Globus pallidus (tissue), 1 donor: ENCODE measurements at regions not wholly inside any gene's neighbourhood (a gene's known extent, or its start where the extent isn't known, plus 50 kb on each side); places are given as distances from the start of the nearest gene placed in this dataset.

Source experiments
- DNase-seq: peaks from one replicate; pipeline ENCODE4 v3.0.0-alpha.2; 2015; ENCODE audit warnings: low spot score

DNA sequence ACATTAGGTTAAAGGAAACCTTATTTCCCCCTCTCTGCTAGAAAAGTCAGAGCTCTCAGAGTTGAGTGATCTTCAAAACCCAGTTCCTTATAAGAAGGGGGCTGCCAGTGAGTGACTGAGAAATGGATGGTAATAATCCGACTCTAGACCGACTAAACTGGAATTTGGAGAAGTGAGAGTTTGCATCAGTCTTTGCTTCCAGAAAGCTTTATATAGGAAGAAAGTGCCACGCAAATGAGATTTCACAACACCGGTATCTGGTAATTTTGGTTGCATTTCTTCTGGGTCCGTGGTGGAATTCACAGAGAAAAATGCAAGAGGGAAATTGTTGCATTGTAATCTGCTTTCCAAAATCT is 271.4 kb downstream of the MAF start:
- DNase-seq, result peak; percentile 63

DNA sequence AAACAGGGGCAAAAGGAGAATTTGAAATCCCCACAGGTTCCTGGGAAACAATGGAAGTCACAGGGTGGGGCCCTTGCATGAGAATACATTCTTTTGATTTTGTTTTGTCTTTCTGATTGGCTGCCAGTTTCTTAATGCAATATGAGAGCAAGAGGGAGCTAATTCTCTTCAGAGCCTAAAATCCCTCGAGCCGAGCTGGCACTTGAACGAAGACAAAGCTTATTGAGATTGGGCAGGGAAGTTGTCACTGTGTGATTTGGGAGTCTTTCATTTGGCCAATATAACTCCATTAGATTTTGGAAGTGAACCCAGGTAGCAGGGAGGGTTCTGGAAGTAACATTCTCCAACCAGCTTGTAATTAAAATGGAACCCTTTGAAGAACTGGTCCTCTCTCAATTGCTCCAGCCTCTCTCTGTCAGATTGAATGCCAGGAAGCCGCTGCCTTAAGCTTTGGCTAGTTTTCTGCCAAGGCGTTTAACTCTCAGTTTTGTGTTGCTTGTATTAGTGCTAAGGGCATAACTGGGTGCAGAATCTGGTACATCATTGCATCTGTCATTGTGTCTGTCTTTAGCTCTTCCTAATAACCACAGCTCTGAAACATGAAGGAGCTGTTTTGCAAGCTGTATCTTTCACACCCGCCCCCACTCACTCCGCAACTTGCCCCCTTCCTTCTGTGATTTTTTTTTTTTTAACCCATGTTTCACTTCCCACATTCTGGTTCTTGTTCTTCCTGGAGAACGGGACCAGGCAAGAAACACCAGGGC is 272.0 kb downstream of the MAF start:
- DNase-seq, result peak; percentile 20

DNA sequence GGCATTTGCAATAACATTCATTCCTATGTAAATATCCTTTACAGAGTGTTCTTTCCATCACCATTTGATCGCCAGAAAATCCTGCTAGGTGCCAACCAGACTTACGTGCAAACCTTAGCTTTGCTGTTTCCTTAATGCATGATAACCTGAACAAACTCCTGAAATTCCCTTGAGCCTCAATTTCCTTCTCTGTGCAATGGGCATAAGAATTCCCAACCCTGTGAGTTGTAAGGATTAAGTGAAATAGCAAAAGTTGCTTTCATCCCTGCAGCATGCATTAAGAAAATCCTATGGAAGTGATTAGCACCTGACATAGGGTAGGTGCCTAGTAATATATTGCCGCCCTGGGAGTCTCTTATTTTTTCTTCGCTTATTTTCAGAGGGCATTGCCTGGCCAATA is 272.7 kb downstream of the MAF start:
- DNase-seq, result no peak

DNA sequence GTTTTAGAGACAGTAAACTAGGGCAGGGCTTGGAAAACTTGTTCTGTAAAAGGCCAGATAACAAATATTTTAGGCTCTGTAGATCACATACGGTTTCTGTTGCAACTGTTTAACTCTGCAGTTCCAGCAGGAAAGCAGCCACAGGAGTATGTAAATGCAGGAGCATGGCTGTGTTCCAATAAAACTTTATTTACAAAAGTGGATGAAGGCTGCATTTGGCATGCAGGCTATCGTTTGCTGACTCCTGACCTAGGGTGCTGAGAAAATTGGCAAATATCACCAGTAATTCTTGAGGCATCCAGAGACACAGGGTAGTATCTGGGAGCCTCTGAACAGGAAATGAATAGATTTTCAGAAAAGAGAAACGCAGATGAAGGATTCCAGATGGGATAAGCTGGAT is 274.0 kb downstream of the MAF start:
- DNase-seq, result no peak

DNA sequence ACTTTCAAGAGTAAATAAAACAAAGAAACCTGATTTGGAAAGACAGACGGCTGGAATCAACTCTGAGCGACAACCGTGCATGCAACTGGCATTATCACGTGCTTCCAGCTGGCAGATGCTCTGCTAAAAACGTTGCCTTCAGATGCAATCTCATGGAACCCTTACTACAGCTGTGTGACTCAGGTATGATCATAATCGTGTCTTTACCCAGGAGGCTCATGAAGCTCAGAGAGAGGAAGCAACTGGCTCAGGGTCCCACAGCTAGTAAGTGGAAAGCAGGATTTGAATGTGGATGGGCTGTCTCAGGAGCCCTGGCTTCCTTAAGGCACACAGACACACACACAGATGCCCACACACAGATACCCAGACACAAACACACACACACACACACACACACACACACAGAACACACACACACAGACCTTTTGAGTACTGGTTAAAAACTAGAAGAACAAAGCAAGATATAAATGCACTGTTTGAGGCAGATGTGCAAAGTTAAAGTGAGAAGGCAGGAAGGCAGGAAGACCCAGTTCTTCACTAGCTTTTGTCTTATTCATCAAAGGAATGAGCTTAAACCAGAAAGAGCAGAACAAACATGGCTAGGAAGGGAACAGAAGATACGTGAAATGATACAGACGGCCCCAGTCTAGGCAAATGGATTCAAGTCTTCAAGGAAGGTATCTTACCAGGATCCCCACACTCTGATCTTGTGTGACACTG is 275.2 kb downstream of the MAF start:
- no peak for DNase-seq

DNA sequence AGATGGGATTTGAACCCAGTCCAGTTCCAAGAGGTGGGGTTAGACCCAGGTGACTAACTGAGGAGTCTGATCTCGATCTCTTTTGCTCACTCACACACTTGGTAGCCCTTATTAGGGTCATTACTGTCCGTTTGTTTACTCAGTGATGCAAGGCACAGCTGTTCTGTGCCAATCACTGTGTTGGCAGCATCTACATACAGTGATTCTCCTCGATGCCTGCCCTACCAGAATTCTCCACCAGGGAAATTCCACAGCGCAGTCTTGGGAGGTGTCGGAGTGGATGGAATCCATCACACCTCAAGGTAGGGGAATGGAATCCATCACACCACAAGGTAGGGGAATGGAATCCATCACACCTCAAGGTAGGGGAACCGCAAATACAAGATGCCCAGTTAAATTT is 279.6 kb downstream of the MAF start:
- DNase-seq, result no peak

DNA sequence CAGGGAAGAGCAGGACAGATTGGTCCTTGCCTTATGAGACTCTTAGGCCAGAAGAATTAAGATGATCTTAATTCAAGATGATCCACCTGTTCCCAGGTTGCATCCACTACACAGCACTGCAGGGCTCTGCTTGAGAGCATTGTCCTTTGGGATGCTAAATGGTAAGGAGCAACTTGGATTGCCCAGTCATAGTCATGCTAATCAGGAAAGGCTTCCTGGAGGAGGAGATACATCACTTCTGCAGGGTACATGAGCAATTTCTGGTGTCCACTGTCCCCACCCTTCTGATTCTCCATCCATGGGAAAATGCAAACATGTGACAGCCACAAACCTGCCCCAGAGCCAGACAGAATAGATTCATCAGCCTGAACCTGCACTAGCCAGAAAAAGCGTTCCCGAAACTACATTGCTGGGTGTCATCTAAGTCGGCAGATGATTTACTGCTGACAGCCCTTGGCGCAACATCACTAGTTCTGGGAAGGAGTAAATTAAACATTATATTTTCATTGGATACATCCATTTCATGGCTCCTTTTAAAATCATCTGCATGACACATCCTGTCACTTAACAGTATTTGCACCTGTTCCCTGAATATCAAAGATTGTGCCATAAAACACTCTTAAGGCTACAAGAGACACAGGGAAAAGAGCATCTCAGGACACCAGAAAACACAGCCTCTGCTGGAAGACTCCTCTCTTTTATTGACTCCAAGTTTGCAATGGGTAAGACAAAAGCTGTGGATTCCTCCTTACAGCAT is 282.2 kb downstream of the MAF start:
- DNase-seq, result no peak

DNA sequence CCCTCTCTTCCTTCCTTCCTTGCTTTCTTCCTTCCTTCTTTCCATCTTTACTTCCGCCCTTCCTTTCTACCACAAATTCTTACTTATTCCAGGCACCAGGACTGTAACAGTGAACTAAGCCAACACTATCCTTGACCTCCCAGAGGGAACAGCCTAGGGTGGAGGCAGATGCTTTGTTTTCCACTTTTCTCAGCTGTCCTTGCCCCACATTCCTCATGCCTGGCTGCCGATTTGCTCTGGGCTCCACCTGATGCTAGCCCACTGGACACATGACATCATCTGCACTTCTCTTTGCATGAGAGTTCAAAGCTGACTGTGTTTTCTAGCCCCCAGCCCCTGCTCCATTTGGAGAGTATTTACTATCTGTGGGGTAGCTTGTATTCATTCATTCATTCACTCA is 283.0 kb downstream of the MAF start:
- no peak for DNase-seq

DNA sequence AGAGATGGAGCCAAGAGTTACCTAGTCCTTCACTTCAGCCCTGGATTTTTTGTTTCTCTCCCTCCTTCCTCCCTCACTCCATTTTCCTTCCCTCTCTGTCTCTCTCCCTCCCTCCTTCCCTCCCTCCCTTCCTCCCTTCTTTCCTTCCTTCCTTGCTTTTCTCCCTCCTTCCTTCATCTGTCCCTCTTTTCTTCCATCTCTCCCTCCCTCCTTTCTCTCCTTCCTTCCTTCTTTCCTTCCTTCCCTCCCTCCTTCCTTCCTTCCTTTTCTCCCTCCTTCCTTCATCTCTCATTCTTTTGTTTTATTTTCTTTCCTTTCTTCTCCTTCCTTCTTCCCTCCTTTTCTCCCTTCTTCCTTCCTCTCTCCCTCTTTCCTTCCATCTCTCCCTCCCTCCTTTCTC is 283.5 kb downstream of the MAF start:
- DNase-seq, result no peak

DNA sequence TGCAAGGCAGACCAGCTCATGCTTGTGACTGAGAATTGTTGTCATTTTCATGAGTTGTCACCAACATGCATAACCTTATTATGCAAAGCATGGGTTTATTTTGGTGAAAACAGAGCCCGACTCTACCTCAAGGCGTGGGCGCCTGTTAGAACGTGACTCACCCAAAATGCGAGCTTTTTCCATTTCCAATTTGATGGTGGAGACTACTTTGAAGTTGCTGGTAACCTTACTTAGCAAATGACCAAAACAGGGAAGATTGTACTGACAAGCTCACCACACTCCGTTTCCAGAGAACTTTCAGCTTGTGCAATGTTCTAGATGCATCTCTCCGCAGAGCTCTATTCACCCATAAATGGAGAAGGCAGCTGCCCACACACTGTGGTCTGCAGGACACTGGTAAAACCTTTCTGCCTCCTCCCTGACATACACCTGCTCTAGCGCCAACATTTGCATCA is 284.5 kb downstream of the MAF start:
- peak; percentile 14 for DNase-seq

DNA sequence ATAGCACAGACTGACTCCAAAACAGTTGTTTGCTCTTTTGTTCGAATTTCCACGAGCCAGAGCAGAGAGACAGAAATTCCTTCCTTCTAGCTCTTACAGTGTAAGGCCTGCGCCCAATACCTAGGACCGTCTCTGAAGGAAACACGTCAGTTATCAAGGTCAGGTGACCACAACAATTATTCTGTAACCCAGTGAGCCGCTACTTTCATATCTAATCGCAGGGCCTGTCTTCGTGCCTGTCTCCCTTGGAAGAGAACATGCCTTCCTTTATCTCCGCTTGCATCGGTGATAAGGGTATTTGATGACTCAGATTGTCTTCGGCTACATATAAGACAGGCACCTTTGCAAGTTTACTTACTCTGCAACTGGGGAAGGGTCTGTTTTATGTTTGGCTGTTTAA is 288.0 kb downstream of the MAF start:
- DNase-seq, result no peak

DNA sequence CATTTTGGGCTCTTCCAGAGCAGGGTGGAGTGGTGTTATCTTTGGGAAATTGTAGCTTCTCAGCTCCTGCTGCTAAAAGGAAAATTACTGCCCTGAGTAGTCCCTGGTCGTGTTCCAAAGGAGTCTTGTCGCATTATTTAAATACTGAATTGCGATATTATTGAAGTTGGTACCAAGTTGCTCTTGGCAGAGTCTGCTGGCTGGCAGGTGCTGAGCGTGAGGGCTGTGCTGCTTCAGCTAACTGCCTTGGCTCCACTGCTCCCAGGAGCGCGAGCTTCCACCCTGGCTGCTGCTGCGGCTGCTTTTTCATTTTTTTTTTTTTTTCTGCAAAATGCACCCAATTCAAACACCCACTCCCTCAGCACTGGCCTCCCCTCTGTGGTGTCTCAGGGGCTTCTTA is 289.8 kb downstream of the MAF start:
- DNase-seq, result no peak

DNA sequence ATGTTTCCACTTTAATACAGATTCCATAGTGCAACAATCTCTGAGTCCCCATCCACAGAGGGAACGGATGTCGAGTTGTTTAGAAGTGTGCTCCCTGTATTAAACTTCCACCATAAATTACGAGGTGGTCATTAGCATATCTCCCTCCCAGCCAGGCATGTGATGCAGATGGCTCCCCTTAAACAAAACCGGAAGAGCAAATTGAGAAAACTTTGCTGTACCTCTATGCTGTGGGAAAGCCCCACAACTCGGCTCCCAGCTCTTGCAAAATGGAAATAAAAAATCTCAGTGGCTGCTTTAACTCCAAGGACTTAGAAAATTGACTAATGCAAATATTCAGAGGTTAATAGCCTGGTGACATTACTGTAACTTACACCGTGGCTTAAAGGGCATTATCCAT is 290.9 kb downstream of the MAF start:
- no peak for DNase-seq

DNA sequence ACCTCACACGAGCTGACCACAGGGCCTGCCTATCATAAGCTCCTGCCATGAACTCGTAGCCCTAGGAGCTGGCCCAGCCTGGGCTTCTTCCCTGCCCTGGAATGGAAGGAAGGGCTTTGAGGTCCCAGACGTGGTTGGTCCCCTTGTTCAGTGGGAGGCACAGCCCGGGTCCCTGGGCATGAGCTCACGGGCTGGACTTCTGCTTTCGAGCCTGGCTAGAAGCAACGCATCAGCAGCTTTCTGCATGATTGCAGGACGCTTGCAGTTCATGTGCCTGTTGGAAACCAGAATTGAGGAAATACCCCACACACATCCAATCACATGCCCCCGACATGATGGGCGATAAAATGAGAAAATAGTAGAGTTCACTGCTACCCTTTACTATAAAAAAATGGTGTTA is 293.3 kb downstream of the MAF start:
- DNase-seq, result peak; percentile 65

DNA sequence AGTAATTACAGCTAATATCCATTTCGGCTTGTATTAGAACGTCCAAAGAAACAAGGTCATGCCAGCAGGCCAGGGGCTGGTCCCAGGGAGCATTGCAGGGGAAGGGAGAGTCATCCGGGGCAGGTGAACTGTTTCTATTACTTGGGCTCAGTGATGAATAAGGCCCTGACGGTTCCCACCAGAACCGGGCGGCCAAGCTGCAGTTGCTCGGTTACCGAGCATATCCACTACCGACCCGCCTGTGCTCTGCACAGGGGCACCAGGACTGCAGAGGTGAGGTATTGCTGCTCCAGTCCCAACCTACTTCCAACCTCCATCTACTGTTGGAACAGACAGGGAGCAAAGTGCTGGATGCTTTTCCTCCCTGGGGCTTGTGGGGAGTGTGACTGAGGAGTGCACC is 295.5 kb downstream of the MAF start:
- DNase-seq, result no peak

DNA sequence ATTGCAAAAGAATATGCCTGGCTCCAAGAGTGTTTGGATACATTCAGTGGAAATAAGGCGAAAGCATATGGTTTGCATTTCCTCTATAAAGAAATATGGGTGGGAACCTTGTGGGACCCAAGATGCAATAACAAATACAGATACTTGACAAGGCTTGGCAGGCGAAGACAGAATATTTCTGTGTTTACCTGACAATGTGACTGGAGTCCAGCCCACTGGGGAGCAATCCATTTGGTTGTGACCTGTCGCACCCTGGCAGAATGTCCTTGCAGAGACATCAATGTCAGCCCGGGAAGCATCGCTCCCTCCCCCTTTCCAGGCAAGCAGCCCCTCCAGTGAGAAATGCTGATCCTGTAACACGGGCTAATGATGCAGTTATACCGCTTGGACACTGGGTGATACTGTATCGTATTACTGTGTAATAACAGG is 296.6 kb downstream of the MAF start:
- no peak for DNase-seq

DNA sequence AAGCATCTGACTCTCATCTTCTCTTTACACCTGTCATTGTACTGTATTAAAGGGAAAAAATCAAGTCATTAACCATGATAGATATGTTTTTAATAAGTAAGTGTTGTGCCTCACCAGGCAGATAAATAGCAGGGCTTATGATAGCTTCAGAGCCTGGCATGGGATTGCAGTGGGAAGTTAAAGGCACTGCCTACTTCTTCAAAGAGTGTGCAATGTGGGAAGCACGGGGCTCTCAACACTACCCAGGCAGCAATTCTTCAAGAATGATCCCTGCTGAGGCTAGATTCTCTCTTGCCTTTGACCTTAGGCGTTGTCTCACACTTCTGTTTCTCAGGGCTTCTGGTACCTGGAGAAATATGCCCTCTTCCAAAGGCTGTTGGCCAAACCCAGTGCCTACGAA is 297.3 kb downstream of the MAF start:
- DNase-seq, result no peak

DNA sequence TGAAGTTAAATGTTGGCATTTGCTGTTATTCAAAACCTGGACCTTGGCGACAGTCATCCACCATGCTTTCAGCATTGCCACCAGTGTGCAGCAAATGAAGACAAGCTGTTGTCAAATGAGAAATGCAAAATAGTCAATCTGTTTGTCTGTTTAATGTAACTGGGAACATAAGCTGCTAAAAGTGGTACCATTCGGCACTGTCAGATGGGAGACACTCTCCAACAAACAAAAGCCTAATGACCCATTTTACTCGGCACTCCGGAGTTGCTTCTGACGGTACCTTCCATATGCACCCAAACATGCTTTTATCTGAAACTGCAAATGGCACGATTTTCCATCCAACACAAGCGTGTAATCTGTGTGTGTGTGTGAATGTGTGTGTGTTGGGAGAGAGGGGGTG is 297.8 kb downstream of the MAF start:
- no peak for DNase-seq

DNA sequence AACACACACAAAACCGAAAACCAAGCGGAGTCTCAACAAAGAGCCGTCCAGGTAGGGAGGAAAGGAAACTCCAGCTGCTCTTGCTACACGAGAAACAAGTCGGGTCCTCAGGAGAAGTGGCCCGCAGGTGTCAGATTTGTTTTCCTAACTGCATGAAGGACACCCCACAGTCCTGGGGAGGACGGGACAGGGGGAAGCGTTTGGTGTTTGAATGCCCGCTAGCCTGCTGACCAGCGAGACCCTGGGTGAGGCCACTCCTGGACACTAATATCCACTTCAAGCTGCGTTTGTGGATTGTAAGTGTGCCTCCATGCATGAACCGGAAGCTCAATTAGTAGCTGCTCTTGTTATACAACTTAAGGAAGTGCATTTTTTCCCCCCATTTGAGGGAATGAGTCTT is 299.5 kb downstream of the MAF start:
- DNase-seq, result no peak

DNA sequence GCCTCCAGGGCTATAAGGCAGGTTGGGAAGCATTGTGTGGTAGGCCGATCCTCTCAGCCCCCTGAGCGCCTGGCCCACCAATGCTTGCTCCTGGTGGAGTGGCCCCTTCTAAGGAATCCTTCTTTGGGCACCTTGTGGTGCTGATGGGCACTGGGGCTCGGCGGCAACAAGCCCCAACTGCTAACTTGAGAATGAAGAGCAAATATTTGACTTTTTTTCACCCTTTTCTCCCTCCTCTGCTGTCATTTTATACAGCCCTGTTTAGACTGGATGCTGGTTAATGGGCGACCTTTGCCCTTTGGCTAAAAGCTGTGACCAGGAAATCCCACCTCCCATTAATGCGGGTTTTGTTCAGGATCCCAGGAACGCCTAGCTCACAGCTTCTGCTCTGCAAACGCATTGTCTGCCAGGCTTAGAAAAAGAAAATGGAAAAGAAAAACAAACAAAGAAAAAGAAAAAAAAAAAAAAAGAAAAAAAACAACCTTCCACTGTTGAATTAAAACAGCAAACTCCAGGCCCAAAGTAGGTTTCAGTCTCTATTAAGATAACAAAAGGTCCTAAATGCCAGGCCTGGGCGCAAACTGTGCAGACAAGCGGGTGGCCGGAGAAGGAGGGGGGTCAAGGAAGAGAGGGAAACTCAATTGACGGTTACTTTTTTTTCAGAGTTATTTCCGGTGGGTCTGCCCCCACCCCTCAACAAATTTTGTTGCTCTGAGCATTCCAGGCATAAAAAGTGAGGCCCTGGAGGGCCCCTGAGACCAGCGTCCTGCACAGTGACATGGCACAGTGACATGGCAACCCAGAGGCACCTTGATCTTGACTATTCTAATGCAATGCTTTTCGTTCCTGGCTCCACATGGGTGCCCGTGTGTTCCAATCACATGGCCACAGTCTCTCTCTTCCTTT is 301.4 kb downstream of the MAF start:
- no peak for DNase-seq

DNA sequence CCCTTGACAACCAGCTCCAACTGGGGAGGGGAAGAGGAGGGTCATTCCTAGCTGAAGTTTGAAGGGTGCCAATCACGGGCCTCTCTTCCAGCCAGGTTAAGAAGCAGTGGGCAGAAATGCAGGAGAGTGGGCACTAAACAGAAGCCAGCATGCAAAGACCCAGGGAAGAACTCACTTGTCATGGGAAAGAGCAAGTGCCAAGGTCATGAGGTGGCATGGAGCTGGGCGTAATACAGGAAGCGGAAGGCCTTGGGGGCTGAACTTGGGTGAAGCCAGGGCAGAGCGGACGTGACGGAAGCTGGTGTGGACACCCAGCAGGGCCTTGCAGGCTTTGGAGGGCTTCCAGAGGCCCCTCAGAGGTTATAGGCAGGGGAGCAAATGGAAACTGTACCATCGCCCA is 302.1 kb downstream of the MAF start:
- no peak for DNase-seq

DNA sequence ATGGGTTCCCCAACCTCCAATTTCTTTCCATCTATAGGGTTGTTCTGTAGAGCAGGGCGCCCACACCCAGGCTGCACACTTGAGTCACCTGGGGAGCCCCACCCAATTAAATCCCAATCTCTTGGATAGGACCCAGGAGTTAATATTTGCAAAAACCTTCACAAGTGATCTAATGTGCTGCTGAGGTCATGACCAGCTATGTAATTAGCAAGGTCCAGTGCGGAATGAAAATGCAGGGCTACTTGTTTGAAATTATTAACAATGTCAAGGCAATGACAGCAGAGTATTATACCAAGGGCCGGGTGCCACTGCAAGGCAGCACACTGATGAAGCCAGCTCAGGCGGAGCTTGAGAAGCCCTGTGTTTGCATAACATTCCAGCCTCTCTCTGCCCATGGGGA is 302.7 kb downstream of the MAF start:
- DNase-seq, result no peak
